ENCODE measurements at regions not wholly inside any gene's neighbourhood (a gene's known extent, or its start where the extent isn't known, plus 50 kb on each side); places are given as distances from the start of the nearest gene placed in this dataset.
"Not testable (repeated sequence)": the region's sequence is repeated elsewhere in the genome, so short reads cannot be mapped to it uniquely, and the experiment has no call there.

GRCh38 chr1:166383635-166384346 is 217.0 kb upstream of the FAM78B start:
- Mint-ChIP-seq H3K27ac (no peak overlapping the region), H3K36me3 (ENCODE audit: low read depth) (peaks cover 2% of the 10 kb centered on the region), H3K27me3 (peaks cover 52% of the 10 kb centered on the region), H3K4me1 (no peaks in the 10 kb centered on the region), H3K4me3 (no peak overlapping the region)
- H3K9me3 ChIP-seq (ENCODE audit: control insufficient read depth, low read length, poor library complexity, severe bottlenecking): no peaks in the 10 kb centered on the region
- ATAC-seq: no peak
- DNase-seq: no peak

GRCh38 chr1:166384948-166385347 is 218.1 kb upstream of the FAM78B start:
- ATAC-seq (no peak), DNase-seq (no peak)
- Mint-ChIP-seq H3K4me3 (no peak overlapping the region), H3K4me1 (no peaks in the 10 kb centered on the region), H3K27ac (no peak overlapping the region), H3K27me3 (peaks cover 52% of the 10 kb centered on the region), H3K36me3 (ENCODE audit: low read depth) (peaks cover 2% of the 10 kb centered on the region)
- no peaks in the 10 kb centered on the region for H3K9me3 ChIP-seq (ENCODE audit: control insufficient read depth, low read length, poor library complexity, severe bottlenecking)

- no peaks in the 10 kb centered on the region for H3K36me3 Mint-ChIP-seq (ENCODE audit: low read depth)
- ATAC-seq (no peak), DNase-seq (no peak)
- no peak overlapping the region for H3K27ac Mint-ChIP-seq
- no peaks in the 10 kb centered on the region for H3K4me1 Mint-ChIP-seq
- H3K9me3 ChIP-seq (ENCODE audit: control insufficient read depth, low read length, poor library complexity, severe bottlenecking): no peaks in the 10 kb centered on the region
- H3K27me3 Mint-ChIP-seq: peaks cover 20% of the 10 kb centered on the region
- no peak overlapping the region for H3K4me3 Mint-ChIP-seq
These were observed 223.7 kb upstream of the FAM78B start for GRCh38 chr1:166390366-166391033.

GRCh38 chr1:166391279-166392066 is 224.7 kb upstream of the FAM78B start:
- Mint-ChIP-seq H3K4me3 (no peak overlapping the region), H3K4me1 (no peaks in the 10 kb centered on the region), H3K27ac (no peak overlapping the region), H3K36me3 (ENCODE audit: low read depth) (no peaks in the 10 kb centered on the region), H3K27me3 (peaks cover 14% of the 10 kb centered on the region)
- ATAC-seq (no peak), DNase-seq (no peak)
- no peaks in the 10 kb centered on the region for H3K9me3 ChIP-seq (ENCODE audit: control insufficient read depth, low read length, poor library complexity, severe bottlenecking)

- no peak overlapping the region for H3K4me3 Mint-ChIP-seq
- no peaks in the 10 kb centered on the region for H3K27me3 Mint-ChIP-seq
- H3K27ac Mint-ChIP-seq: no peak overlapping the region
- H3K4me1 Mint-ChIP-seq: no peaks in the 10 kb centered on the region
- ATAC-seq (no peak), DNase-seq (no peak)
- no peaks in the 10 kb centered on the region for H3K36me3 Mint-ChIP-seq (ENCODE audit: low read depth)
- H3K9me3 ChIP-seq (ENCODE audit: control insufficient read depth, low read length, poor library complexity, severe bottlenecking): no peaks in the 10 kb centered on the region
These were observed 228.9 kb upstream of the FAM78B start for GRCh38 chr1:166395729-166396128.

GRCh38 chr1:166409253-166410082 is 242.7 kb upstream of the FAM78B start:
- H3K9me3 ChIP-seq (ENCODE audit: control insufficient read depth, low read length, poor library complexity, severe bottlenecking); DNase-seq; H3K27me3 Mint-ChIP-seq; H3K27ac Mint-ChIP-seq; H3K4me3 Mint-ChIP-seq; H3K36me3 Mint-ChIP-seq (ENCODE audit: low read depth); ATAC-seq; H3K4me1 Mint-ChIP-seq: not testable (repeated sequence)

GRCh38 chr1:166410083-166410385 is 243.2 kb upstream of the FAM78B start:
- Mint-ChIP-seq H3K27ac (no peak overlapping the region), H3K4me3 (no peak overlapping the region), H3K4me1 (no peaks in the 10 kb centered on the region), H3K27me3 (no peaks in the 10 kb centered on the region), H3K36me3 (ENCODE audit: low read depth) (no peaks in the 10 kb centered on the region)
- ATAC-seq (no peak), DNase-seq (no peak)
- H3K9me3 ChIP-seq (ENCODE audit: control insufficient read depth, low read length, poor library complexity, severe bottlenecking): no peaks in the 10 kb centered on the region

GRCh38 chr1:166416831-166417230 is 250.0 kb upstream of the FAM78B start:
- H3K4me3 Mint-ChIP-seq; H3K9me3 ChIP-seq (ENCODE audit: control insufficient read depth, low read length, poor library complexity, severe bottlenecking); H3K27ac Mint-ChIP-seq; H3K36me3 Mint-ChIP-seq (ENCODE audit: low read depth); ATAC-seq; DNase-seq; H3K4me1 Mint-ChIP-seq: not testable (repeated sequence)
- peaks cover 23% of the 10 kb centered on the region for H3K27me3 Mint-ChIP-seq

GRCh38 chr1:166418344-166418933 is 251.6 kb upstream of the FAM78B start:
- Mint-ChIP-seq H3K27me3 (peaks cover 28% of the 10 kb centered on the region), H3K36me3 (ENCODE audit: low read depth) (no peaks in the 10 kb centered on the region), H3K4me1 (no peaks in the 10 kb centered on the region), H3K4me3 (no peak overlapping the region), H3K27ac (no peak overlapping the region)
- no peaks in the 10 kb centered on the region for H3K9me3 ChIP-seq (ENCODE audit: control insufficient read depth, low read length, poor library complexity, severe bottlenecking)
- DNase-seq: no peak
- no peak for ATAC-seq

- not testable (repeated sequence) for DNase-seq; H3K4me3 Mint-ChIP-seq; ATAC-seq; H3K9me3 ChIP-seq (ENCODE audit: control insufficient read depth, low read length, poor library complexity, severe bottlenecking); H3K36me3 Mint-ChIP-seq (ENCODE audit: low read depth); H3K4me1 Mint-ChIP-seq; H3K27ac Mint-ChIP-seq
- H3K27me3 Mint-ChIP-seq: peaks cover 28% of the 10 kb centered on the region
These were observed 255.8 kb upstream of the FAM78B start for GRCh38 chr1:166422586-166422985.

GRCh38 chr1:166432655-166433054 is 265.9 kb upstream of the FAM78B start:
- Mint-ChIP-seq H3K4me3 (no peak overlapping the region), H3K27ac (no peak overlapping the region), H3K4me1 (no peaks in the 10 kb centered on the region), H3K27me3 (peaks cover 22% of the 10 kb centered on the region), H3K36me3 (ENCODE audit: low read depth) (peaks cover 3% of the 10 kb centered on the region)
- ATAC-seq (no peak), DNase-seq (no peak)
- H3K9me3 ChIP-seq (ENCODE audit: control insufficient read depth, low read length, poor library complexity, severe bottlenecking): no peaks in the 10 kb centered on the region

- H3K4me3 Mint-ChIP-seq; H3K4me1 Mint-ChIP-seq; ATAC-seq; H3K9me3 ChIP-seq (ENCODE audit: control insufficient read depth, low read length, poor library complexity, severe bottlenecking); DNase-seq; H3K27ac Mint-ChIP-seq; H3K36me3 Mint-ChIP-seq (ENCODE audit: low read depth): not testable (repeated sequence)
- H3K27me3 Mint-ChIP-seq: peaks cover 22% of the 10 kb centered on the region
These were observed 266.9 kb upstream of the FAM78B start for GRCh38 chr1:166433404-166434304.
